ENCODE measurements at regions not wholly inside any gene's neighbourhood (a gene's known extent, or its start where the extent isn't known, plus 50 kb on each side); places are given as distances from the start of the nearest gene placed in this dataset.

GRCh38 chr3:41131224-41131623 is 68.1 kb upstream of the CTNNB1 start:
- TF ChIP-seq, protein P1, sequence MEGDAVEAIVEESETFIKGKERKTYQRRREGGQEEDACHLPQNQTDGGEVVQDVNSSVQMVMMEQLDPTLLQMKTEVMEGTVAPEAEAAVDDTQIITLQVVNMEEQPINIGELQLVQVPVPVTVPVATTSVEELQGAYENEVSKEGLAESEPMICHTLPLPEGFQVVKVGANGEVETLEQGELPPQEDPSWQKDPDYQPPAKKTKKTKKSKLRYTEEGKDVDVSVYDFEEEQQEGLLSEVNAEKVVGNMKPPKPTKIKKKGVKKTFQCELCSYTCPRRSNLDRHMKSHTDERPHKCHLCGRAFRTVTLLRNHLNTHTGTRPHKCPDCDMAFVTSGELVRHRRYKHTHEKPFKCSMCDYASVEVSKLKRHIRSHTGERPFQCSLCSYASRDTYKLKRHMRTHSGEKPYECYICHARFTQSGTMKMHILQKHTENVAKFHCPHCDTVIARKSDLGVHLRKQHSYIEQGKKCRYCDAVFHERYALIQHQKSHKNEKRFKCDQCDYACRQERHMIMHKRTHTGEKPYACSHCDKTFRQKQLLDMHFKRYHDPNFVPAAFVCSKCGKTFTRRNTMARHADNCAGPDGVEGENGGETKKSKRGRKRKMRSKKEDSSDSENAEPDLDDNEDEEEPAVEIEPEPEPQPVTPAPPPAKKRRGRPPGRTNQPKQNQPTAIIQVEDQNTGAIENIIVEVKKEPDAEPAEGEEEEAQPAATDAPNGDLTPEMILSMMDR (conservative IDR thresholded peaks at IDR 0.05; ENCODE audit: low read length): no peak
- no peak for TF ChIP-seq EZH2phosphoT487 (IDR thresholded peaks at IDR 0.05; ENCODE audit: borderline replicate concordance)

All from Loucy (cell line).